ENCODE measurements at regions not wholly inside any gene's neighbourhood (a gene's known extent, or its start where the extent isn't known, plus 50 kb on each side); places are given as distances from the start of the nearest gene placed in this dataset.

DNA sequence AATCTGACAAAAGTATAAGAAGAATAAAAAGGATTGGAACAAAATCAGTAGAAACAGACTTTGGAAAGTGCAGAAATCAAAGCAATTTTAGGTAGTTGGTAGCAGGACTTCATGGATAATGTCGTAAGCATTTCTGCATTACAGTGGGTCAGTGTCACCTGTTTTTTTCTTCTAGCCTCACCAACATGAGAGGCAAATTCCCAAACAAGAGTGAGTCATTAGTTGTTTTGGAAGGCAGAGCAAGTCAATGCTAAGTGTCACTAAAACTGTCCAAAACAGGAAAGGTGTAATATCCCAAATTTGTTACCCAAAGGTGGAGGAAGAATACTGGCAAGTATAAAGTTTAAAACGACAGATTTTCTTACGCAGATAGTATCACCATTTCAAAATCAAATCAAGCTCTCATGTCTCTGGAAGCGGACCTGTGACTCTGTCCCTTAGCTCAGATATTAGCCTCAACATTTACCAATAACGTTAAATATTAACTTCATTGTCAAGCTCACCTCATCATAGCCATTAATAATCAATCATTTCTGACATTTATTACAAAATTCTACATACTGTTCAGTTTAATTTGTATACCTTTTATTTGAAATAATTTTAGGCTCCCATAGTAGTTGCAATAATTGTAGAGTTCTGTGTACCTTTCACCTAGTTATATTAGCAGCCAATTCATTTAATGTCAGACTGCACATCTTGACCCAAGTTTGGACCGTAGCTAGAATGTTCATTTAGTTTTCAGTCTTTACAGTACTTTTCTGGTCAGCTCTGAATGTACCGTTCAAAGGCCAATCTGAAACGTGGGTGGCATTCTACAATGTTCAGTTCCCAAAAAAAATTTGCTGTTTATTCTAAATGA, 901.2 kb upstream of the COX7C start:
- TF ChIP-seq TCF12 (IDR thresholded peaks at IDR 0.05; ENCODE audit: low read depth) (no peak), FOXM1 (IDR thresholded peaks at IDR 0.05; ENCODE audit: borderline replicate concordance, low read depth) (no peak), NFIC (IDR thresholded peaks at IDR 0.05) (no peak), EP300 (IDR thresholded peaks at IDR 0.05; ENCODE audit: borderline replicate concordance) (no peak), EGR1 (IDR thresholded peaks at IDR 0.05) (no peak), CREB1 (IDR thresholded peaks at IDR 0.05; ENCODE audit: low read depth) (no peak), YY1 (IDR thresholded peaks at IDR 0.05; ENCODE audit: low read depth) (no peak), CEBPB (IDR thresholded peaks at IDR 0.05) (no peak)

DNA sequence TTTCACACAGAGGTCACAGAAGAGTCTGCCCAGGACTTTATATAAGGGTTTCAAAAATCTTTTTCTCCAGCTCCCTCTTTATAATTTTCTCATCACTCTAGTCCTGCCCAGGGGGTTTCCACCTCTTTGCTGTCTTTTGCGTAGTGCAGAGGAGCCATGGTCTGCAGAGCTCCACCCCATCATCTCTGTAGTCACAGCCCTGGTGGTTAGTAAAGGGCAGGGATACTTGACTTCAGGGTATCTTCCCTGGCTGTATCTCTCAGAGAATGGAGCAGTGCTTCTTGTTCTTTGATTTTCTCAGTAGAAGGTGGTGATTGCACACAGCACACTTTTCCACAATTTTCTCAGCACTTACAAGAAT, 900.6 kb upstream of the COX7C start:
- TF ChIP-seq EP300 (IDR thresholded peaks at IDR 0.05; ENCODE audit: borderline replicate concordance): no peak
- no peak for TF ChIP-seq REST (IDR thresholded peaks at IDR 0.05; ENCODE audit: low read depth)
- TF ChIP-seq NFIC (IDR thresholded peaks at IDR 0.05): no peak
- no peak for TF ChIP-seq YY1 (IDR thresholded peaks at IDR 0.05; ENCODE audit: low read depth)

GRCh38 chr5:85732185-85732584, 885.6 kb upstream of the COX7C start:
- TF ChIP-seq ZBTB7A (IDR thresholded peaks at IDR 0.05; ENCODE audit: low read depth) (no peak), USF1 (IDR thresholded peaks at IDR 0.05) (no peak), NFIC (IDR thresholded peaks at IDR 0.05) (no peak), CREB1 (IDR thresholded peaks at IDR 0.05; ENCODE audit: low read depth) (no peak), FOXM1 (IDR thresholded peaks at IDR 0.05; ENCODE audit: borderline replicate concordance, low read depth) (no peak), TAF1 (IDR thresholded peaks at IDR 0.05; ENCODE audit: low read depth) (no peak), TEAD4 (IDR thresholded peaks at IDR 0.05) (no peak), CEBPB (IDR thresholded peaks at IDR 0.05) (no peak), YY1 (IDR thresholded peaks at IDR 0.05; ENCODE audit: low read depth) (no peak), REST (IDR thresholded peaks at IDR 0.05; ENCODE audit: low read depth) (no peak), MAX (IDR thresholded peaks at IDR 0.05) (no peak), EGR1 (IDR thresholded peaks at IDR 0.05) (no peak), RAD21 (IDR thresholded peaks at IDR 0.05; ENCODE audit: low read depth) (no peak), EP300 (IDR thresholded peaks at IDR 0.05; ENCODE audit: borderline replicate concordance) (no peak), TCF12 (IDR thresholded peaks at IDR 0.05; ENCODE audit: low read depth) (no peak)

GRCh38 chr5:85741972-85742371, 875.8 kb upstream of the COX7C start:
- TF ChIP-seq CEBPB (IDR thresholded peaks at IDR 0.05) (no peak), RAD21 (IDR thresholded peaks at IDR 0.05; ENCODE audit: low read depth) (no peak), TEAD4 (IDR thresholded peaks at IDR 0.05) (no peak), NFIC (IDR thresholded peaks at IDR 0.05) (no peak), REST (IDR thresholded peaks at IDR 0.05; ENCODE audit: low read depth) (no peak)

GRCh38 chr5:85760519-85760918, 857.2 kb upstream of the COX7C start:
- no peak for TF ChIP-seq FOXM1 (IDR thresholded peaks at IDR 0.05; ENCODE audit: borderline replicate concordance, low read depth)
- TF ChIP-seq REST (IDR thresholded peaks at IDR 0.05; ENCODE audit: low read depth): no peak
